ENCODE measurements at regions not wholly inside any gene's neighbourhood (a gene's known extent, or its start where the extent isn't known, plus 50 kb on each side); places are given as distances from the start of the nearest gene placed in this dataset.
A peak's percentile ranks its signal among the peaks of the same experiment; 100 is the strongest.

DNA sequence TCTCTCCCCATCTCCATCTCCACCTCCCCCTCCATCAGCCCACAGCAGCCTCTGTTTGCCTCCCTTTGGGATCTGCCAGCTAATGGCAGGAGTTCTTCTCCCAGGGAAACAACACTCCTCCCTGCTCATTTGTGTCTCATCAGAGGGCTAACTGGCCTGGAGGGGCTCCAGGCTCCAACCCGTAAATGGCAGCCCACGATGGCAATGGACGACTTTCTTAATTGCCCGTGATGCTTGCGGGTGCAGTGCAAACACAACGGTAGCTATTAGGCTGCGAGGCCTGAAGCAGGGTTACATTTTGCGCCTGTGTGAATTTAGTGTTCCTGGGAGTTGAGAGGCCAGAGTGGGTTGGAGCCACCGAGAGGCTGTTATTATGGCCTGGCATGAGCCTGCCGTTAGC, 285.1 kb downstream of the TNS1 start:
- no peak for DNase-seq

DNA sequence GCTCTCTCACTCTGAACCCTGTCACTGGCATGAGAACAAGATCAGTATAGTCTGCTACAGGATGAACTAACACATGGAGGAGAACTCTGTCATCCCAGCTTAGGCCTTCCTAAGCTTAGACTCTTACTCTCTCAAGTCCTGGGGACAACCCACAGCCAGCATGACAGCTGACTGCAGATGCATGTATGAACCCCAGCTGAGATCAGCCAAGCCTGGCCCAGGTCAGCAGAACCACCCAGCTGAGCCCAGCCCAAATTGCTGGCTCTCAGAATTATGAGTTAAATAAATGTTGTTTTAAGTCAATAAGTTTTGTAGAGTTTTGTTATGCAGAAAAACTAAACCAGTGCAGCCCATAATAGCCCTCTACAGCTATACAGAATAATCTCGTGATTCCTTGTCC, 287.3 kb downstream of the TNS1 start:
- DNase-seq: no peak

DNA sequence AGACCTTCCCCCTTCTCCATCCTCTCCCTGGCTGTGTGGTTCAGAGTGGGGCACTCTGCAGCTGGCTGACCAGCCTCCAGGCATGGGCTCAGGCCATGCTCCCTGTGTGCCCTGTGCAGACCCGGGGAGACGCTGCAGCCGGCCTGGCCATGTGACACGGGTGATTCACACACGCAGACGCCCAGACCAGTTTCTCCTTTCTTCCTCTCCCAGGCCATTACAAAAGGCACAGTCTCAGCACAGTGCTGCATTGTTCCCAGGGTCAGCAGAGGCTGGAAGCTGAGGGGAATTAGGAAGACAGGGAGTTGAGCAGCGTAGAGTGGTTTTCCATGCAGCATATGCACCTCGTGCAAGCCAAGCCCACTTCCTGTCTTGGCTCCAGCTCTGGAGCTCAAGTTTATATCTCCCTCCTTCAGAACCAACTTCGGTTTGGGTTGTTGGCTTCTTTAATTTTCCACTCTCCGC, 288.5 kb downstream of the TNS1 start:
- DNase-seq: peak in 1 of 2 donors; percentile 7

GRCh38 chr2:217713395-217714286, 289.2 kb downstream of the TNS1 start:
- peak in 1 of 2 donors; percentile 47 for DNase-seq

- DNase-seq: no peak
Observed at GRCh38 chr2:217712431-217712830, 290.4 kb downstream of the TNS1 start.

GRCh38 chr2:217711188-217711587, 291.6 kb downstream of the TNS1 start:
- DNase-seq: no peak

GRCh38 chr2:217710211-217710765, 292.5 kb downstream of the TNS1 start:
- DNase-seq: no peak

DNA sequence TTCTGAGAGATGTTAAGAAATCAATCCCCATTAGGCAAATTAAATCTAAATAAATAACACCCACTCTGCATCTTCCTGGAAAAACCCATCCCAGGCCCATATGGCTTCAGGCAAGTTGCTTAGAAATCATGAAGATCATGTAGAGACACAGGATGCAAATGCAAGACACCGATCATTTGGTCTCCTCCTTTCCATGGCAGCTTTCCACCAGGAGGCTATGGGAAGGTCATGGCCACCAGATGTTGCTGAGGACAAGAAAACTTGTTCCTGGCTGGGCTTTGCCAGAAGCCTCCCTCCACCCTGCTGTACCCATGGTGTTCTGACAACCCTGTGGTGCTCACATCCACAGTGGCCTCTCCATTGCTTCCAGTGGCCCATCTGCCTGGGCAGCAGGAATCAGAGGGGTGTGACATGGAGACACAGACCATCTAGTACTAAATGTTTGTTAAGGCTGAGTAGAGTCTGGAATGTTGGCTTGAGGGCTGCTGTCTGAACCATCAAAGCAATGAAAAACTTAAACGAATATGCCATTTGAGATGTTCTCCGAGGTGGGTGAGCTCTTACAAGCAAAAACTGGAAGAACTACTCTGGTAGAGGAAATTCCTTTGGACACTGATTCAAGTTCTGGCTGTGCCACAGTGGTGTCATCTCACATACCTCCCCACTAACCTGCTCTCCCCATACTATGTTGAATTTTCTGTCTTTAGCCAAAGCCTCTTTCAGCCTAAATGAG, 293.2 kb downstream of the TNS1 start:
- DNase-seq: no peak

GRCh38 chr2:217707131-217707611, 295.6 kb downstream of the TNS1 start:
- DNase-seq: no peak

DNA sequence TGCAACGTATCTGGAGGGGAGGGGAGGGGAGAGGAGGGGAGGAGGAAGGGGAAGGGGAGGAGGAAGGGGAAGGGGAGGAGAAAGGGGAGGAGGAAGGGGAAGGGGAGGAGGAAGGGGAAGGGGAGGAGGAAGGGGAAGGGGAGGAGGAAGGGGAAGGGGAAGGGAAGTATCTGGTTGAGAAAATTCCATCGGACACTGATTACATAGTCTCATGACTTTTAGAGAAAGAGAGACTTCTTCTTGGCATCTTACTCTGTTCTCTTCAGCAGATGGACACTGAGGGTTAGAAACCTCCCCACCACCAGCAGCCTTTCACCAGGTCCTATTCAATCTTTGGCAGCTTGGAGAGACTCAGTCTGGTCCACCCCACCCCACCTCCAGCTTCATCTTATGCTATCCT, 296.3 kb downstream of the TNS1 start:
- DNase-seq: no peak

DNA sequence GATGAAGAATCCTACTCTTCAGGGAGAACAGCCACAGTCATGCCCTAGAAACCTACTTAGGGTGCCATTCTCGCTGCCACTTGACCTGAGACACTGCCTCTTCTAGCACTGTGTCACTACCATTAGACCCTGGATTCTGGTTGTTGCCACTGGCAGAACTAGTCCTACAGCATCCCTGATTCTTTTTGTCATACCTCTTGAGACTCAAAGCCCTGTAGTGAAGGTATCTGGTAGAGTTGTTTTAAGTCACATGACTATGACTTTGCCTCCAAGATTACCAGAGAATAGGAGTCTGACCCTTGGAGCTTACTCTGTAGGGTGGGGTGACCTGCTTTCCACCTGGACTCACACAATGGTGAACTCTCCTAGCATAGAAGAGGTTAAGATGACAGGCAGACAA, 296.7 kb downstream of the TNS1 start:
- no peak for DNase-seq

GRCh38 chr2:217705461-217705860, 297.3 kb downstream of the TNS1 start:
- no peak for DNase-seq

DNA sequence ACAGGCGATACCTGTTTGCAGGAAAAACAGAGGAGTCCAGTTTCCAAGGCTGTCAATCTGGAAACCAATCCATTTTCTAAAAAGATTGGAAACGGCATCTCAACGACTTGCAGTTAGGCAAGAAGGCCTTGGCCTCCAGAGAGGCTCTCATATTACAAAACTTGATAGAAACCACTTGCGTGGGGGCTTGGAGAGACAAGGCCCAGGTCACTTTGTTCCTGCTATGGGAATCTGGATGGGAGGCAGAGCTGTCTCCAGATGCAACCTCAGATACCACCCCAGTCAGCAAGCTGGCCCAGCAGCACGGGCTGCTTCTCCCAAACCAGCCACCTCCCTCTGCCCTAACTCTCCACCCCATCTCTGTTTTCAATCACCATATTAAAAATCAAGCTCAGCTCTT, 298.8 kb downstream of the TNS1 start:
- no peak for DNase-seq

GRCh38 chr2:217703102-217703501, 299.7 kb downstream of the TNS1 start:
- DNase-seq: no peak

DNA sequence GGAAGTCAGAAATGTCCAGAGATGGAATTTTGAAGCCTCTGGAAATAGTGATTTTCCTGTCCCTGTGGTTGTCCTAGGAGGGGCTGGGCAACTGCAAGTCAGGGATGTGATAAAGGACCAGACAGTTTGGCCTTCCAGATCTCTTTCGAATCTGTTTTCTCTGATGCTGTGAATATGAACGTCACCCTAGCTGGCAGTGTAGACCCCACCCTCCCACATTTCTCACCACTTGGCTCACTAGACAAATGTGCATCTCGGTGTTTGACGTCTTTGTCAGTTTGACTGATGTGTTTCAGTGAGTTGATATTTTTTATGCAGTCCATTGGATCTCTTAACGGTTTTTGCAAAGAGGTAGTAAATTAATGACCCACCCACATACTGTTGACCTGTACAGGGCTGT, 301.2 kb downstream of the TNS1 start:
- no peak for DNase-seq

- DNase-seq: no peak
Observed at GRCh38 chr2:217698691-217699090, 304.1 kb downstream of the TNS1 start.

DNA sequence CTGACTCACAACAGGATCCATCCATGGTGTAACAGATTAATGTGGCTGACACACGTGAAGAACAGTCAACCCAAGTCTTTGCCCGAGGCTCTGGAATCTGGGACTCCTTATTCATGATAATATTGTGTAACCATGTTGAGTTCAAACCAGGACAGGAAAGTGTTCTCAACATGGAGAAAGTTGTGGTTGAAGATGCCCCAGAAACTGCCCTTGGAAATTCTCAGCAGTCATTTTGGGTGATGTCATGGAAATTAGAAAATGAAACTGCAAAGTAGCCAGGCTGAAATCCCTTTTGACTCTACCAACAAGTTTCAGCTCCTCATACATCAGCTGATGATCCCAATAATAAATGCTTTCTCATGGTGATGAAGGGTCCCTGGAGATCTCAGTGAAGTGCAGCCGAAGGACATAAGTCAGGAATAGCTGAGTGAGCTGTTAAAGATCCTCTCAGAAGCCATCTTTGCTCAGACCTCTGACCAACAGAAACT, 307.7 kb downstream of the TNS1 start:
- no peak for DNase-seq

GRCh38 chr2:217694291-217694690, 308.5 kb downstream of the TNS1 start:
- DNase-seq: no peak

DNA sequence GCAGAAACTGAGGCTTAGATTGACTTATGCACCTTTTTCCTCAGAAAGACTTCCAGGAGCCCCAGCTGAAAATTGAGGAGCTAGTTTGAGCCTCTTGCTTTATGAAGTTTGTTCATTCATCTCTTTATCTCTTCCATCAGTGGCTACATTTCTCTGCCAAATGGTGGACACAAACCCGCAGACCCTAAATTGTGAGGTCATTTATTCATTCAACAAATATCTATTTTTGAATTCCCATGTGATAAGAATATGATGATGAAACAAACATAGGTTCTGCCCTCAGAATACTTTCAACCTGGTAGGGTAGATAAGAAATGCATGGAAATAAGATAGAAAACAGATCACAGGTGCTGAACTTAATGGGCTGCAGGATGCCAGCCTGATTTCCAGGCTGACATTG, 309.4 kb downstream of the TNS1 start:
- DNase-seq: no peak

- no peak for DNase-seq
Observed at GRCh38 chr2:217691920-217692666, 310.7 kb downstream of the TNS1 start.

DNA sequence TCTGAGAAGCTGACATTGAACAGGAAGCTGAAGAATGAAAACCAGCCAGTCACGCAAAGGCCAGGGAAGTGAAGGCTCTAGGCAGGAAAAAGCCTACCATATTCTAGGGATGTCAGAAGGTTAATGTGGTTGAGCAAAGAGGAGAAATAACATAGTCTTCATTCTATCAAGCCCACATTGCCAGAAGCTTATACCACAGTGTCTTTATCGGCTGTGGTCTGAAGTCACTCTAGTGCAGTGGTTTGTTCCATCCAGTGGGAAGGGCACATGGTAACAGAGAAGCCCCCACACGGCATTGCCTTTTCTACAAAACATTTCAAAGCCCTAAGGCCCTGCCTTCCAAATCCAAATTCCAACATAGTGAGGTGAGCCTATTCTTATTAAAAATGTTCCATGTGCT, 311.3 kb downstream of the TNS1 start:
- DNase-seq: no peak

- DNase-seq: no peak
Observed at GRCh38 chr2:217689053-217689452, 313.7 kb downstream of the TNS1 start.

DNA sequence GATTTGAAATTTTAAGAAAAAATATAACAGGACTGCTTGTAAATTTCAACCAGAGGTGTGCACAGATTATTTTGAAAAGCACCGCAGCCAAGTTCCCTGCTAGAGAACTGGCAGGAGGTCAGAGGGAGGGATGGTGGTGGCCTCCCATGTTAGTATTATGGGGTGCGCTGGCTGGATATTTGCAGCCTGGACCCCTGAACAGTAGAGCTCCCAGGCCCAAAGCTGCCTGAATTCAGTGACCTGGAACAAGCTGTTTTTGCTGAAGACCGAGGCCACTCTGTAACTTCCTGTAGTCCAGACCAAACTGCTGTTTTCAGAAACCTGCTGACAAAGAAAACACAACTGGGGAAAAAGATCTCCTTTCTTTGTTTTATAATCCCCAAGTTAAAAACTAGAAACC, 314.3 kb downstream of the TNS1 start:
- no peak for DNase-seq
